DOHH2 (cell line): ENCODE measurements at regions not wholly inside any gene's neighbourhood (a gene's known extent, or its start where the extent isn't known, plus 50 kb on each side); places are given as distances from the start of the nearest gene placed in this dataset.

Source experiments
- H3F3A ChIP-seq: fragments of 200-600 bp; sonication (generic), shearing (Covaris generic); 2 replicates; pipeline ENCODE4 v1.6.0; 2016; ENCODE audit warnings: antibody characterized with exemption, mild to moderate bottlenecking; ENCODE audit not compliant: control insufficient read depth, insufficient read depth
- H3K27ac ChIP-seq: fragments of 200-600 bp; sonication (generic); 2 replicates; pipeline ENCODE4 v1.5.1; 2014; ENCODE audit warnings: low read depth, mild to moderate bottlenecking, low read length, moderate library complexity
- H3K27me3 ChIP-seq: fragments of 200-600 bp; sonication (generic); 2 replicates; pipeline ENCODE4 v1.6.1; 2014; ENCODE audit warnings: mild to moderate bottlenecking, low read length, mixed read lengths; ENCODE audit not compliant: control insufficient read depth
- H3K36me3 ChIP-seq: fragments of 200-600 bp; sonication (generic); 2 replicates; pipeline ENCODE4 v1.6.1; 2014; ENCODE audit warnings: mild to moderate bottlenecking, low read length, moderate library complexity, mixed read lengths; ENCODE audit not compliant: control insufficient read depth
- H3K4me1 ChIP-seq: fragments of 200-600 bp; sonication (generic); 2 replicates; pipeline ENCODE4 v1.6.1; 2014; ENCODE audit warnings: mild to moderate bottlenecking, low read length, mixed read lengths; ENCODE audit not compliant: control insufficient read depth
- H3K4me2 ChIP-seq: fragments of 200-600 bp; sonication (generic); 2 replicates; pipeline ENCODE4 v1.6.0; 2014; ENCODE audit warnings: mild to moderate bottlenecking, low read length, moderate library complexity
- H3K4me3 ChIP-seq: fragments of 200-600 bp; sonication (generic); 2 replicates; pipeline ENCODE4 v1.5.1; 2014; ENCODE audit warnings: mild to moderate bottlenecking, low read length, mixed read lengths
- H3K79me2 ChIP-seq: fragments of 200-600 bp; sonication (generic); 2 replicates; pipeline ENCODE4 v1.6.1; 2014; ENCODE audit warnings: mild to moderate bottlenecking, low read length, mixed read lengths; ENCODE audit not compliant: control insufficient read depth
- H3K9me2 ChIP-seq: fragments of 200-600 bp; sonication (generic); replicated peaks from 2 replicates; pipeline ENCODE4 v1.6.1; 2014; ENCODE audit warnings: mild to moderate bottlenecking, low read length, mixed read lengths; ENCODE audit not compliant: control insufficient read depth
- H3K9me3 ChIP-seq: fragments of 200-600 bp; sonication (generic); 2 replicates; pipeline ENCODE4 v1.6.1; 2014; ENCODE audit warnings: antibody characterized with exemption, low read length, mixed read lengths; ENCODE audit not compliant: control insufficient read depth, insufficient read depth
- H4K20me1 ChIP-seq: fragments of 200-600 bp; sonication (generic); 2 replicates; pipeline ENCODE4 v1.6.0; 2014; ENCODE audit warnings: low read depth, mild to moderate bottlenecking, antibody characterized with exemption, low read length, moderate library complexity; ENCODE audit not compliant: control insufficient read depth, insufficient read depth
- EZH2phosphoT487 ChIP-seq: fragments of 200-600 bp; sonication (generic); IDR thresholded peaks from 2 replicates; pipeline ENCODE4 v1.6.1; 2017; ENCODE audit warnings: borderline replicate concordance, mild to moderate bottlenecking, antibody characterized with exemption, low read length, moderate library complexity, mixed read lengths
- TF ChIP-seq, protein P1 (sequence below): fragments of 200-600 bp; sonication (generic); IDR thresholded peaks from one replicate; pipeline ENCODE4 v1.5.1; 2014; ENCODE audit warnings: antibody characterized with exemption, mild to moderate bottlenecking, low read depth, low read length; ENCODE audit not compliant: poor library complexity, severe bottlenecking

DNA sequence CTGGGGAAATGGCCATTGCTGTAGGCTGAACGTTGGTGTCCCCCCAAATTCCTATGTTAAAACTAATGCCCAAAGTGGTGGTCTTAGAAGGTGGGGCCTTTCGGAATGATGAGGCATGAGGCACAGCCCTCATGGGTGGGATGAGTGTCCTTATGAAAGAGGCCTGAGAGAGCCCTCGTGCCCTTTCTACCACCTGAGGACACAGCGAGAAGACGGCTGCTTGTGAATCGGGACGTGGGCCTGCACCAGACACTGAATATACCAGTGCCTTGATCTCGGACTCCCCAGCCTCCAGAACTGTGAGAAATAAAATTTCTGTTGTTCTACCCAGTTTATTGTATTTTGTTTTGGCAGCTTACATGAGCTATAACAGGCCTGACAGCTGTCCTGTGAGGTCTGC is 162.9 kb upstream of the B3GAT1 start:
- H3K36me3 ChIP-seq: no peaks in the 10 kb centered on the region
- no peaks in the 10 kb centered on the region for H3K79me2 ChIP-seq
- H4K20me1 ChIP-seq: no peaks in the 10 kb centered on the region
- no peak overlapping the region for H3K4me3 ChIP-seq
- H3K9me3 ChIP-seq: no peaks in the 10 kb centered on the region
- TF ChIP-seq, protein P1, sequence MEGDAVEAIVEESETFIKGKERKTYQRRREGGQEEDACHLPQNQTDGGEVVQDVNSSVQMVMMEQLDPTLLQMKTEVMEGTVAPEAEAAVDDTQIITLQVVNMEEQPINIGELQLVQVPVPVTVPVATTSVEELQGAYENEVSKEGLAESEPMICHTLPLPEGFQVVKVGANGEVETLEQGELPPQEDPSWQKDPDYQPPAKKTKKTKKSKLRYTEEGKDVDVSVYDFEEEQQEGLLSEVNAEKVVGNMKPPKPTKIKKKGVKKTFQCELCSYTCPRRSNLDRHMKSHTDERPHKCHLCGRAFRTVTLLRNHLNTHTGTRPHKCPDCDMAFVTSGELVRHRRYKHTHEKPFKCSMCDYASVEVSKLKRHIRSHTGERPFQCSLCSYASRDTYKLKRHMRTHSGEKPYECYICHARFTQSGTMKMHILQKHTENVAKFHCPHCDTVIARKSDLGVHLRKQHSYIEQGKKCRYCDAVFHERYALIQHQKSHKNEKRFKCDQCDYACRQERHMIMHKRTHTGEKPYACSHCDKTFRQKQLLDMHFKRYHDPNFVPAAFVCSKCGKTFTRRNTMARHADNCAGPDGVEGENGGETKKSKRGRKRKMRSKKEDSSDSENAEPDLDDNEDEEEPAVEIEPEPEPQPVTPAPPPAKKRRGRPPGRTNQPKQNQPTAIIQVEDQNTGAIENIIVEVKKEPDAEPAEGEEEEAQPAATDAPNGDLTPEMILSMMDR: no peak
- no peak for TF ChIP-seq EZH2phosphoT487
- no peaks in the 10 kb centered on the region for H3K4me1 ChIP-seq
- no peaks in the 10 kb centered on the region for H3F3A ChIP-seq
- H3K4me2 ChIP-seq: no peak overlapping the region
- no peaks in the 10 kb centered on the region for H3K9me2 ChIP-seq
- H3K27me3 ChIP-seq: no peaks in the 10 kb centered on the region
- no peak overlapping the region for H3K27ac ChIP-seq

DNA sequence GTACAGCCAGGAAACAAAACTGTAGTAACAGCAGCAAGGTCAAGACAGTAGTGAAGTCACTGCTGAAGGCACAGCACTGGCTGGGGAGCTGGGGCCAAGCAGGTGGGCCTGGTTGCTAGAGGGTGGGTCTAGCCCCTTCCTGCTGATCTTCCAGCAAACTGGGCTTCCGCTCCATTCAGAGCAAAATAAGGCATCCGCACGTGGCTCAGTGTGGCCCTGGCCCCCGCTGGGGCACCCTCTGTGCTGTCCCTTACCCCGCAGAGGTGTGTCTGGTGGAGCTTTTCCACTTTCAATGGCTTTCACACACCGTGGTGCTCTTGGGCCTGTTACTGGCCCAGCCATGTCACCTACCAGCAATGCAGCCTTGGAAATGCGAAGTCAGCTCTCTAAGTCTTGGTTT is 162.4 kb upstream of the B3GAT1 start:
- H3K9me3 ChIP-seq: no peaks in the 10 kb centered on the region
- H3K27me3 ChIP-seq: no peaks in the 10 kb centered on the region
- no peaks in the 10 kb centered on the region for H3K9me2 ChIP-seq
- no peaks in the 10 kb centered on the region for H3K4me1 ChIP-seq
- H4K20me1 ChIP-seq: no peaks in the 10 kb centered on the region
- H3K79me2 ChIP-seq: no peaks in the 10 kb centered on the region
- no peak overlapping the region for H3K27ac ChIP-seq
- no peaks in the 10 kb centered on the region for H3K36me3 ChIP-seq
- H3K4me3 ChIP-seq: no peak overlapping the region
- H3F3A ChIP-seq: no peaks in the 10 kb centered on the region
- no peak overlapping the region for H3K4me2 ChIP-seq
- TF ChIP-seq, protein P1: no peak
- no peak for TF ChIP-seq EZH2phosphoT487

DNA sequence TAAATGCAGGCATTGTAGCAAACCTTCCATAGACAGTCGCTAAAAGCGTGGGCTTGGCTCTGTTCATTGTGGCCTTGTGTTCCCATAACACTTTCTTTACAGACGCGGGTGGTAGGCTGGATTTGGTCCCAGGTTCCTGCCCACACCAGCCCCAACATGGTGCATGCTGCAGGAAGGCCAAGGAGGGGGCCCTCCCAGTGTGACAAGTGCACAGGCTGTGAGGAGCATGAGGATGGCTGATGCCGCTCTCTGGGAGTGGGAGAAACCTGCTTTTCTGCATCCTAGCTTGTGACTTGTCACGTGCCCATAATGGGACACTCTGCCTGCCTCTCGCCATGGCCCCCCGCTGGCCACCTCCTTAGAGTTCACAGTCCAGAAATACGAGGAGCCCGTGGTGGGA is 161.8 kb upstream of the B3GAT1 start:
- no peak for TF ChIP-seq EZH2phosphoT487
- TF ChIP-seq, protein P1: no peak
- no peaks in the 10 kb centered on the region for H3K27me3 ChIP-seq

More for the DNA sequence above, 161.8 kb upstream of the B3GAT1 start:
- H3K9me2 ChIP-seq: no peaks in the 10 kb centered on the region
- H3K4me1 ChIP-seq: no peaks in the 10 kb centered on the region
- no peaks in the 10 kb centered on the region for H4K20me1 ChIP-seq
- H3K4me3 ChIP-seq: no peak overlapping the region
- no peak overlapping the region for H3K4me2 ChIP-seq
- no peaks in the 10 kb centered on the region for H3K36me3 ChIP-seq
- H3K9me3 ChIP-seq: no peaks in the 10 kb centered on the region
- H3K79me2 ChIP-seq: no peaks in the 10 kb centered on the region
- no peak overlapping the region for H3K27ac ChIP-seq
- H3F3A ChIP-seq: no peaks in the 10 kb centered on the region
